Prostate gland (tissue), 2 donors: ENCODE measurements at regions not wholly inside any gene's neighbourhood (a gene's known extent, or its start where the extent isn't known, plus 50 kb on each side); places are given as distances from the start of the nearest gene placed in this dataset.
"Not testable (repeated sequence)": the region's sequence is repeated elsewhere in the genome, so short reads cannot be mapped to it uniquely, and the experiment has no call there.

Experiments
- DNase-seq: peaks from one replicate; pipeline ENCODE4 v3.0.0-alpha.2; 2019; ENCODE audit warnings: low spot score
- H3K27ac ChIP-seq, 2 donors: fragments of 200-600 bp; sonication (generic); 2 replicates each; pipeline ENCODE4 v1.5.1; 2017 to 2019
- H3K27me3 ChIP-seq: fragments of 200-600 bp; sonication (generic); replicated peaks from 2 replicates; pipeline ENCODE4 v1.5.1; 2019; ENCODE audit not compliant: insufficient read depth
- H3K36me3 ChIP-seq, 2 donors: fragments of 200-600 bp; sonication (generic); 1 replicate in 1 of 2; 2 replicates in 1 of 2; pipeline versions ENCODE4 v1.5.1 to v1.8.1; 2017 to 2019
- H3K4me1 ChIP-seq: fragments of 200-600 bp; sonication (generic); replicated peaks from 2 replicates; pipeline ENCODE4 v1.5.1; 2019
- H3K4me3 ChIP-seq, 2 donors: fragments of 200-600 bp; sonication (generic); 2 replicates each; pipeline ENCODE4 v1.5.1; 2017 to 2019
- H3K9me3 ChIP-seq: fragments of 200-600 bp; sonication (generic); 2 replicates; pipeline ENCODE4 v1.5.1; 2017
- CTCF ChIP-seq, 4 experiments: fragments of 200-600 bp in 2 of 4; fragments of 450-650 bp in 2 of 4; sonication (generic) in 2 of 4; IDR thresholded peaks; 1 replicate in 3 of 4; 2 replicates in 1 of 4; pipeline ENCODE4 v1.5.1; 2016 to 2019; ENCODE audit warnings: antibody characterized with exemption in 4 of 4, mild to moderate bottlenecking in 2 of 4, moderate library complexity in 2 of 4
- POLR2A ChIP-seq: fragments of 450-650 bp; IDR thresholded peaks from one replicate; pipeline ENCODE4 v1.6.1; 2016; ENCODE audit warnings: antibody characterized with exemption, mild to moderate bottlenecking
- POLR2AphosphoS5 ChIP-seq: sonication (generic); formaldehyde crosslinking; IDR thresholded peaks from one replicate; pipeline ENCODE4 v1.6.1; 2017; ENCODE audit warnings: antibody characterized with exemption
- WGBS: methylation state at CpG from one replicate; pipeline ENCODE4 v1.1.5; 2018; 5-methylcytosine and 5-hydroxymethylcytosine counted together
- intact Hi-C: fragments of 100-400 bp; cut with DNase I; formaldehyde crosslinking; loops from one replicate; pipeline ENCODE4 v1.14.2; 2022

- intact Hi-C loops = no loop called here
- no peaks in the 10 kb centered on the region for H3K27me3 ChIP-seq
- H3K36me3 ChIP-seq = no peaks in the 10 kb centered on the region
- H3K4me1 ChIP-seq = no peaks in the 10 kb centered on the region
- no peak for DNase-seq
- no peaks in the 10 kb centered on the region for H3K9me3 ChIP-seq
- TF ChIP-seq POLR2AphosphoS5 (no peak), CTCF (IDR thresholded peaks at IDR 0.05) (no peak), POLR2A (no peak)
- no peak overlapping the region for H3K4me3 ChIP-seq
- no peak overlapping the region for H3K27ac ChIP-seq
- 58% methylated on average over 2 of the region's 2 CpGs for WGBS
Observed at GRCh38 chr14:87368751-87369150, 624.2 kb downstream of the GALC start.

DNA sequence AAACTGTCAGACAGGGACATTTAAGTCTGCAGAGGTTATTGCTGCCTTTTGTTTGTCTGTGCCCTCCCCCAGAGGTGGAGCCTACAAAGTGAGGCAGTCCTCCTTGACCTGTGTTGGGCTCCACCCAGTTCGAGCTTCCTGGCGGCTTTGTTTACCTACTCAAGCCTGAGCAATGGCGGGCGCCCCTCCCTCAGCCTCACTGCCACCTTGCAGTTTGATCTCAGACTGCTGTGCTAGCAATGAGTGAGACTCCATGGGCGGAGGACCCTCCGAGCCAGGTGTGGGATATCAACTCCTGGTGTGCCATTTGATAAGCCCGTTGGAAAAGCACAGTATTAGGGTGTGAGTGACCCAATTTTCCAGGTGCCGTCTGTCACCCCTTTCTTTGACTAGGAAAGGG, 632.7 kb downstream of the GALC start:
- H3K9me3 ChIP-seq, intact Hi-C loops, H3K4me1 ChIP-seq, H3K27ac ChIP-seq, H3K4me3 ChIP-seq, H3K36me3 ChIP-seq, H3K27me3 ChIP-seq, DNase-seq: not testable (repeated sequence)
- 92% methylated on average over 8 of the region's 8 CpGs for WGBS

GRCh38 chr14:87351007-87351406, 642.0 kb downstream of the GALC start:
- Histone ChIP-seq H3K36me3 (no peaks in the 10 kb centered on the region), H3K9me3 (no peaks in the 10 kb centered on the region), H3K27ac (no peak overlapping the region), H3K27me3 (no peaks in the 10 kb centered on the region), H3K4me3 (no peak overlapping the region), H3K4me1 (no peaks in the 10 kb centered on the region)
- intact Hi-C loops = no loop called here
- no peak for TF ChIP-seq CTCF (IDR thresholded peaks at IDR 0.05)
- TF ChIP-seq POLR2AphosphoS5 = no peak
- no peak for TF ChIP-seq POLR2A
- WGBS = 71% methylated on average over 7 of the region's 7 CpGs
- DNase-seq = no peak

GRCh38 chr14:87349921-87350320, 643.1 kb downstream of the GALC start:
- intact Hi-C loops = no loop called here
- Histone ChIP-seq H3K36me3 (no peaks in the 10 kb centered on the region), H3K4me1 (no peaks in the 10 kb centered on the region), H3K27ac (no peak overlapping the region), H3K9me3 (no peaks in the 10 kb centered on the region), H3K4me3 (no peak overlapping the region), H3K27me3 (no peaks in the 10 kb centered on the region)
- TF ChIP-seq POLR2A = no peak
- WGBS = 94% methylated on average over 3 of the region's 3 CpGs
- no peak for DNase-seq

DNA sequence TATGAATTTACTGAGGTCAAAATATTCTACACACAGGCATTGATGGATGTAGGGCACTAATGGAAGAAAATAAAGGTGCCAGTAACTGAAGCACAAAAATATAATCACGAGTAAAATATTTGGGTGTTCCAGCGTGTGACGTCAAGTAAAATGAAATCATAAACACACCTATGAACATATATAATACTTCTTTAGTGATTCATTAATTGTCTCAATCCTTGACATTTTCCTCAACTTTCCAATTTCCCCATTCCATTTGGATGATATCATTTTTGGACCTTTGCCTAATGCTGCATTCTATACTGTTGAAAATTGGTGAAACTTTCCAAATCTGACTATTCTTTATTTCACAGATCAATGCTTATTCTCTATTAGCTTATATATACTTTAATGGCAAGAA, 649.3 kb downstream of the GALC start:
- Histone ChIP-seq H3K36me3 (no peaks in the 10 kb centered on the region), H3K4me3 (no peak overlapping the region), H3K9me3 (no peaks in the 10 kb centered on the region), H3K27me3 (no peaks in the 10 kb centered on the region), H3K4me1 (no peaks in the 10 kb centered on the region), H3K27ac (no peak overlapping the region)
- DNase-seq = no peak
- 82% methylated on average over 3 of the region's 3 CpGs for WGBS
- TF ChIP-seq POLR2AphosphoS5 (no peak), CTCF (IDR thresholded peaks at IDR 0.05) (no peak), POLR2A (no peak)
- intact Hi-C loops = no loop called here

DNA sequence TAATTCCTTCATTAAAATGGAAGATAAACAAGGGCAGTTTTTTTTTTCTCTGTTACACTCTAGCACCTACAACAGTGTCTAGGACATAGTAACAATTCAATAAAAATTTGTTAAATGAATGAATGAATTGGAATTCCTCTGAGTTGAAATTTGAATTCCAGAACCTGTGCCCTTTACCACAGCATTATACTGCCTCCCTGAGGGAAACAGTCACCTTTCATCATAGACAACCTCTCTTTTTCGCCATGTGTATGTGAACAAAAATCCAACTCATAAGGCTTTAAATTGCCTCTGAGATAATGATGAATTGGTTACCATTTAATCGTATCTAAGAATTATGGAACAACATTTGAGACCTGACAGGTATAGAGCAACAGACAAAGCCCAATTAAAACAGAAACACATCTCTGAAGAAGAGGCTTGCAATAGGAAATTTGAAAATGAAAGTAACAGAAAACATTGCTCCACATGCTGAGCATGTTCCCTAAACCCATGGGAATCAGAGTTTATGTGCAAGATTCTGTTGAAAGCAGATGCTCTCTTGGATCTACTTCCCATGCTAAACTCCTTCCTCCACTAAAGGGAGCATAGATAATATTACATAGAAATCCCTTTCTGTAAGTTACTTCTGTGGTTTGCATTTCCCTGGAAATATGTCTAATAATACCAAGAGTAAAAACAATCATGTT, 657.8 kb downstream of the GALC start:
- H3K27me3 ChIP-seq = no peaks in the 10 kb centered on the region
- H3K4me1 ChIP-seq = no peaks in the 10 kb centered on the region
- H3K27ac ChIP-seq = no peak overlapping the region
- intact Hi-C loops = no loop called here
- no peak for DNase-seq
- no peak overlapping the region for H3K4me3 ChIP-seq
- H3K36me3 ChIP-seq = no peaks in the 10 kb centered on the region
- no peaks in the 10 kb centered on the region for H3K9me3 ChIP-seq
- TF ChIP-seq CTCF (IDR thresholded peaks at IDR 0.05) = no peak
- TF ChIP-seq POLR2AphosphoS5 = no peak
- TF ChIP-seq POLR2A = no peak
- WGBS = 89% methylated on average over 2 of the region's 2 CpGs
